DMS153 (cell line): ENCODE measurements at regions not wholly inside any gene's neighbourhood (a gene's known extent, or its start where the extent isn't known, plus 50 kb on each side); places are given as distances from the start of the nearest gene placed in this dataset.

Source experiments
- DNase-seq: peaks from one replicate; lab custom pipeline; 2025; lab: John Stamatoyannopoulos, UW

GRCh38 chr6:14925699-14926026, 320.2 kb upstream of the JARID2 start:
- DNase-seq = no peak

- DNase-seq = no peak
These were observed 318.5 kb upstream of the JARID2 start for GRCh38 chr6:14927398-14927797.

GRCh38 chr6:14929291-14929690, 316.6 kb upstream of the JARID2 start:
- no peak for DNase-seq

- no peak for DNase-seq
These were observed 315.4 kb upstream of the JARID2 start for GRCh38 chr6:14930366-14930989.

- DNase-seq = no peak
These were observed 313.2 kb upstream of the JARID2 start for GRCh38 chr6:14932485-14933182.

GRCh38 chr6:14933183-14933544, 312.7 kb upstream of the JARID2 start:
- no peak for DNase-seq

- DNase-seq = no peak
These were observed 311.9 kb upstream of the JARID2 start for GRCh38 chr6:14934013-14934412.

GRCh38 chr6:14934844-14935243, 311.0 kb upstream of the JARID2 start:
- no peak for DNase-seq

- no peak for DNase-seq
These were observed 309.0 kb upstream of the JARID2 start for GRCh38 chr6:14936861-14937260.

- no peak for DNase-seq
These were observed 302.8 kb upstream of the JARID2 start for GRCh38 chr6:14943116-14943515.

- DNase-seq = no peak
These were observed 301.3 kb upstream of the JARID2 start for GRCh38 chr6:14944593-14944992.

- DNase-seq = no peak
These were observed 300.2 kb upstream of the JARID2 start for GRCh38 chr6:14945461-14946185.

- no peak for DNase-seq
These were observed 299.1 kb upstream of the JARID2 start for GRCh38 chr6:14946753-14947152.

- peak; percentile 21 for DNase-seq
These were observed 297.2 kb upstream of the JARID2 start for GRCh38 chr6:14948586-14949245.

GRCh38 chr6:14950103-14950969, 295.5 kb upstream of the JARID2 start:
- no peak for DNase-seq

GRCh38 chr6:14950970-14951276, 294.9 kb upstream of the JARID2 start:
- no peak for DNase-seq

GRCh38 chr6:14951704-14952103, 294.2 kb upstream of the JARID2 start:
- DNase-seq = no peak

- DNase-seq = no peak
These were observed 292.0 kb upstream of the JARID2 start for GRCh38 chr6:14953836-14954235.

- DNase-seq = no peak
These were observed 288.4 kb upstream of the JARID2 start for GRCh38 chr6:14957355-14958059.

- no peak for DNase-seq
These were observed 286.5 kb upstream of the JARID2 start for GRCh38 chr6:14959324-14959885.
